ENCODE measurements at regions not wholly inside any gene's neighbourhood (a gene's known extent, or its start where the extent isn't known, plus 50 kb on each side); places are given as distances from the start of the nearest gene placed in this dataset.

DNA sequence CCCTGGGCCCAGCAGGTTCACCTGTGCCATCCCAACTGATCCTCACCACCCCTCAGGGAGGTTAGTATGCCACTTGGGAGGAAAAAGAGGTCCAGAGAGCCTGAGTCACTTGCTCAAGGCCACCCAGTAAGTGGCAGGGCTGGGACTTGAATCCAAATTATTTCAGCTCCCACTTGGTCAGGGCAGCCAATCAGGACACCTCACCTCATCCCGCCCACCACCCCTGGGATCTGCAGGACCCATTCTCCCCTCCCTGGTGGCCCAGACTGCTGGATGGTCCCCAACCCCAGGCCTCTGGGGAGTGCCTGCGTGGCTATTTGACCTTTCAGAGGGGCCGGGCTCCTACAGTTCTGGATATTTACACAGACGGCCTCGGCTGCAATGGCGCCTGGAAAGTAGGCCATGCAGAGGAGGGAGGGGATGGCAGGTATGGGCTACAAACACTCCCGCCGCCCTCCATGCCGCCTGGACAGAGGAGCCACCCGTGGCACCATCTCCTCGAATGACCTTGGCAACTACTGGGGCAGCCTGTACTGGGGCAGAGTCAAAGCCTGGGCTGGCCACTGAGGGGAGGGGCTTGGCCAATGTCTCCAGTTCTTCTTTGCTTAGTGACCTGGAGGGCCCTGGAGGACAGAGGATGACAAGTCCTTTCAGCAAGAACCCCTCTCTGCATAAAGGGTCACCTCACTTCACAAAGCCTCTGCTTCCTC, 153.6 kb upstream of the LINGO1 start:
- Histone ChIP-seq H3K27me3 (ENCODE audit: insufficient read depth, low read depth, low read length) (no peaks in the 10 kb centered on the region), H3K36me3 (ENCODE audit: insufficient read depth, low read length) (no peaks in the 10 kb centered on the region)

GRCh38 chr15:77784361-77785292, 151.9 kb upstream of the LINGO1 start:
- Histone ChIP-seq H3K27me3 (ENCODE audit: insufficient read depth, low read depth, low read length) (no peaks in the 10 kb centered on the region), H3K4me2 (ENCODE audit: low read length) (no peak overlapping the region), H3K9me2 (ENCODE audit: insufficient read depth, low read length) (no peaks in the 10 kb centered on the region), H3F3A (ENCODE audit: insufficient read depth, low read length, poor library complexity, severe bottlenecking) (no peaks in the 10 kb centered on the region), H2AFZ (ENCODE audit: low read depth, low read length) (no peak overlapping the region), H3K9me3 (ENCODE audit: low read length) (peaks cover 2% of the 10 kb centered on the region), H3K4me3 (ENCODE audit: low read length) (no peak overlapping the region), H4K20me1 (ENCODE audit: insufficient read depth) (no peaks in the 10 kb centered on the region), H3K9ac (ENCODE audit: low read length) (no peak overlapping the region), H3K79me2 (replicated peaks; ENCODE audit: insufficient read depth, low read length) (no peaks in the 10 kb centered on the region), H3K27ac (ENCODE audit: low read length) (no peak overlapping the region), H3K36me3 (ENCODE audit: insufficient read depth, low read length) (peaks cover 5% of the 10 kb centered on the region)
- TF ChIP-seq, protein P1, sequence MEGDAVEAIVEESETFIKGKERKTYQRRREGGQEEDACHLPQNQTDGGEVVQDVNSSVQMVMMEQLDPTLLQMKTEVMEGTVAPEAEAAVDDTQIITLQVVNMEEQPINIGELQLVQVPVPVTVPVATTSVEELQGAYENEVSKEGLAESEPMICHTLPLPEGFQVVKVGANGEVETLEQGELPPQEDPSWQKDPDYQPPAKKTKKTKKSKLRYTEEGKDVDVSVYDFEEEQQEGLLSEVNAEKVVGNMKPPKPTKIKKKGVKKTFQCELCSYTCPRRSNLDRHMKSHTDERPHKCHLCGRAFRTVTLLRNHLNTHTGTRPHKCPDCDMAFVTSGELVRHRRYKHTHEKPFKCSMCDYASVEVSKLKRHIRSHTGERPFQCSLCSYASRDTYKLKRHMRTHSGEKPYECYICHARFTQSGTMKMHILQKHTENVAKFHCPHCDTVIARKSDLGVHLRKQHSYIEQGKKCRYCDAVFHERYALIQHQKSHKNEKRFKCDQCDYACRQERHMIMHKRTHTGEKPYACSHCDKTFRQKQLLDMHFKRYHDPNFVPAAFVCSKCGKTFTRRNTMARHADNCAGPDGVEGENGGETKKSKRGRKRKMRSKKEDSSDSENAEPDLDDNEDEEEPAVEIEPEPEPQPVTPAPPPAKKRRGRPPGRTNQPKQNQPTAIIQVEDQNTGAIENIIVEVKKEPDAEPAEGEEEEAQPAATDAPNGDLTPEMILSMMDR (IDR thresholded peaks at IDR 0.05; ENCODE audit: poor library complexity, severe bottlenecking), result peak; percentile 17
- TF ChIP-seq MXI1 (conservative IDR thresholded peaks at IDR 0.05; ENCODE audit: poor library complexity, severe bottlenecking) (no peak), EZH2 (IDR thresholded peaks at IDR 0.05; ENCODE audit: borderline replicate concordance, insufficient read depth, low read length, poor library complexity, severe bottlenecking) (no peak), POLR2AphosphoS5 (IDR thresholded peaks at IDR 0.05) (no peak), TAF1 (IDR thresholded peaks at IDR 0.05; ENCODE audit: low read depth) (no peak)

More for the DNA sequence above, 153.6 kb upstream of the LINGO1 start:
- H3K4me2 ChIP-seq (ENCODE audit: low read length), result no peak overlapping the region
- H3K4me3 ChIP-seq (ENCODE audit: low read length), result no peak overlapping the region
- TF ChIP-seq POLR2AphosphoS5 (IDR thresholded peaks at IDR 0.05), result no peak
- TF ChIP-seq, protein P1 (IDR thresholded peaks at IDR 0.05; ENCODE audit: poor library complexity, severe bottlenecking), result no peak
- no peaks in the 10 kb centered on the region for H4K20me1 ChIP-seq (ENCODE audit: insufficient read depth)
- no peaks in the 10 kb centered on the region for H3K79me2 ChIP-seq (replicated peaks; ENCODE audit: insufficient read depth, low read length)
- H2AFZ ChIP-seq (ENCODE audit: low read depth, low read length), result no peak overlapping the region
- H3F3A ChIP-seq (ENCODE audit: insufficient read depth, low read length, poor library complexity, severe bottlenecking), result no peaks in the 10 kb centered on the region
- no peak overlapping the region for H3K27ac ChIP-seq (ENCODE audit: low read length)
- no peak overlapping the region for H3K9ac ChIP-seq (ENCODE audit: low read length)
- no peaks in the 10 kb centered on the region for H3K9me2 ChIP-seq (ENCODE audit: insufficient read depth, low read length)
- H3K9me3 ChIP-seq (ENCODE audit: low read length), result no peaks in the 10 kb centered on the region

DNA sequence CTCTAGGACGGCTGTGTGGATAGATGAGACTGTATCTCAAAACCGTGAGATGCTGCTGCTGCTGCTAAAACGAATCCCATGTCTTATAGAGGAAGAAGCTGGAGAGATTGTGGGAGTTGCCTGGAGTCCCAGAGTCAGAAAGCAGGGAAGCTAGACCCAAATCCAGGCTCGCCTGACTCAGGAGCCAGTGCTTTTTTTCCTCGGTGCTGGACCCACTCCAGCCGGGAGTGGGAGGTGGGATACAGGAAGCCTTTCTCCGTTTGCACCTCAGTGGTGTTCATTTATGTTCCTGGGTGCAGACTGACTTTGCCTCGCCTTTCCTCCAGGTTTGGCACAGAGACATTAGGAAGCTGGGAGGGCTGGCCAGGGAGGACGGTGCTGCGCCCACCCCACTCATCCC, 150.9 kb upstream of the LINGO1 start:
- no peaks in the 10 kb centered on the region for H3K27me3 ChIP-seq (ENCODE audit: insufficient read depth, low read depth, low read length)
- H3K27ac ChIP-seq (ENCODE audit: low read length), result no peak overlapping the region
- H3F3A ChIP-seq (ENCODE audit: insufficient read depth, low read length, poor library complexity, severe bottlenecking), result no peaks in the 10 kb centered on the region
- H3K9me2 ChIP-seq (ENCODE audit: insufficient read depth, low read length), result no peaks in the 10 kb centered on the region
- H4K20me1 ChIP-seq (ENCODE audit: insufficient read depth), result no peaks in the 10 kb centered on the region
- peaks cover 5% of the 10 kb centered on the region for H3K36me3 ChIP-seq (ENCODE audit: insufficient read depth, low read length)
- peaks cover 6% of the 10 kb centered on the region for H3K9me3 ChIP-seq (ENCODE audit: low read length)
- H3K4me2 ChIP-seq (ENCODE audit: low read length), result no peak overlapping the region
- H3K9ac ChIP-seq (ENCODE audit: low read length), result no peak overlapping the region
- no peaks in the 10 kb centered on the region for H3K79me2 ChIP-seq (replicated peaks; ENCODE audit: insufficient read depth, low read length)
- H2AFZ ChIP-seq (ENCODE audit: low read depth, low read length), result no peak overlapping the region
- H3K4me3 ChIP-seq (ENCODE audit: low read length), result no peak overlapping the region
- TF ChIP-seq POLR2AphosphoS5 (IDR thresholded peaks at IDR 0.05), result no peak
- TF ChIP-seq SMC3 (conservative IDR thresholded peaks at IDR 0.05; ENCODE audit: poor library complexity), result no peak
- TF ChIP-seq MXI1 (conservative IDR thresholded peaks at IDR 0.05; ENCODE audit: poor library complexity, severe bottlenecking), result no peak
- TF ChIP-seq EZH2 (IDR thresholded peaks at IDR 0.05; ENCODE audit: borderline replicate concordance, insufficient read depth, low read length, poor library complexity, severe bottlenecking), result no peak
- TF ChIP-seq RAD21 (conservative IDR thresholded peaks at IDR 0.05), result no peak
- no peak for TF ChIP-seq TAF1 (IDR thresholded peaks at IDR 0.05; ENCODE audit: low read depth)
- TF ChIP-seq EP300 (conservative IDR thresholded peaks at IDR 0.05; ENCODE audit: poor library complexity, severe bottlenecking), result no peak
- TF ChIP-seq, protein P1 (IDR thresholded peaks at IDR 0.05; ENCODE audit: poor library complexity, severe bottlenecking), result no peak
- TF ChIP-seq REST (IDR thresholded peaks at IDR 0.05; ENCODE audit: borderline replicate concordance), result no peak

Data from neural cell (in vitro differentiated cells).